Activated CD8-positive, alpha-beta memory T cell treated with anti-CD3 and anti-CD28 coated beads for 4 hours (primary cell): ENCODE measurements at regions not wholly inside any gene's neighbourhood (a gene's known extent, or its start where the extent isn't known, plus 50 kb on each side); places are given as distances from the start of the nearest gene placed in this dataset.
"Not testable (repeated sequence)": the region's sequence is repeated elsewhere in the genome, so short reads cannot be mapped to it uniquely, and the experiment has no call there.

Experiments used
- DNase-seq, 2 donors: peaks; one replicate each; pipeline ENCODE4 v3.0.0-alpha.2; 2020; ENCODE audit warnings: low read depth in 2 of 2

DNA sequence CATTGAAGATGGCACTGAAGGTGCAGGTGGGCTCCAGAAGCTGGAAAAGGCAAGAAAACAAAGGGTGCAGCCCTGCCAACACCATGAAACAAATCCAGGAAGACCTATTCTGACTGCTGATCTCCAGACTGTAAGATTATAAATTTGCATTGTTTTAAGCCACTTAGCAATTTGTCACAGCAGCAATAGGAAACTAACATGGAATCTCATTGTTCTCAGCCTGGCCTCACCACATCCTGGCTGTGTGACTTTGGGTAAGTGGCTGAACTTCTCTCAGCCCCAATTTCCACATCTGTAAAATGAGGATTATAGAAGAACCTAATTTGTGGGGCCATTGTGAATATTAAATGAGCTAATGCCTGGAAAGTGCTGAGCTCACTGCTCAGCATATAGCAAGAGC, 160.4 kb upstream of the MAFB start:
- DNase-seq: no peak

DNA sequence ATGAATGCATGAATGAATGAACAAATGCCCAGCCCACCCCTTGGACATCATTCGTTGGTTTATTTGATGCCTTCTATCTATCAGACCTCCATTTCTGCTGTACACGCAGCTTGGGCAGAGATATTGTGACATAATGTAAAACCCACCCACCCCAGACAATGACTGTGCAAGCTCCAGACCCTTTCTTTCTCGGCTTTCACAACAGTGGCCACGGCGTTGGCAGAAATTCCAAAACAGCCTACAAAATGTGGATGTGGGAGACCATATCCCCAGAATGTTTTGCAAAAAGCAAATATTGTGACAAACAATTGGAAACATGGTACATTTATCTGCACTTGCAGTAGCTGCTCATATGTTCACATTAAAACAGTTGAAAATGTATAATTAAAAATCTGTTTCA, 162.0 kb upstream of the MAFB start:
- no peak for DNase-seq

GRCh38 chr20:40855269-40855668, 166.2 kb upstream of the MAFB start:
- no peak for DNase-seq

DNA sequence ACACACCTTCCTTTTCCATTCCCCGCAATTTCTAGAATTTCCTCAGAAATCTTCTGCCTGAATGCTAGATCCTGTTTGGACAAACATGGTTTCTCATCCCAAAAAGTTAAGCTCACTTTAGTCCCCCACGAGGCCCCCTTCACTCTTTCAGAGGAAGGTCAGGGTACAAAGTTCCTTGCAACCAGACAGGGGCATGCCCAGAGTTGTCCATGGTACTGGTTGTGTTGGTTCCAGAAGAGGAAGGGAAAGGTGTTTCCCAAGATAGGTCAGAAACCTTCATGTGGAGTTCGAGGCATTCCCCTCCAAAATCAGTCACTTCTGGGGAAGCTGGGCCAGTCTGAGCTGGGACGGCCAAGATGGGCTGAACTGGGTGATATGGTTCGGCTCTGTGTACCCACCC, 167.6 kb upstream of the MAFB start:
- DNase-seq: no peak

- no peak for DNase-seq
Measured at GRCh38 chr20:40860487-40860902, 168.1 kb upstream of the TOP1 start.

- DNase-seq: no peak
Measured at GRCh38 chr20:40861427-40862008, 167.1 kb upstream of the TOP1 start.

GRCh38 chr20:40863355-40863919, 165.2 kb upstream of the TOP1 start:
- DNase-seq: no peak

- DNase-seq: no peak
Measured at GRCh38 chr20:40864470-40864869, 164.2 kb upstream of the TOP1 start.

DNA sequence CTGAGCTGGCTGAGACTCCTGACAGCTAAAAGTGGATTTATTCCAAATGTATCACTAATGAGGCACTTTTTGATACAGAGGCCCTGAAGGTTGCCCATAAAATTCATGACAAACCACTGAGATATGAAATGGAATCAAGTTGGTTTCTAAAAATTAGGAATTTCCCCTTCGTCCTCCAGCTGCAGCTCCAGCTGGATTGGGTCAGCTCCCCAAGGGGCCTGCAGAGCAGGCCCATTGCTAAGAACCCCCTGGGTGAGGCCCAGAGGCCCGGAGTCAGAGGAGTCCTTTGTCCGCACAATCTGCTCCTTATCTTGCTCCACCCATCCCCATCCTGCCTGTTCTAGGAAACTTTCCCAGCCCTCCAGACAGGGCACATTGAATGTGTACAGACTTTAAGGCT, 163.5 kb upstream of the TOP1 start:
- DNase-seq: no peak

DNA sequence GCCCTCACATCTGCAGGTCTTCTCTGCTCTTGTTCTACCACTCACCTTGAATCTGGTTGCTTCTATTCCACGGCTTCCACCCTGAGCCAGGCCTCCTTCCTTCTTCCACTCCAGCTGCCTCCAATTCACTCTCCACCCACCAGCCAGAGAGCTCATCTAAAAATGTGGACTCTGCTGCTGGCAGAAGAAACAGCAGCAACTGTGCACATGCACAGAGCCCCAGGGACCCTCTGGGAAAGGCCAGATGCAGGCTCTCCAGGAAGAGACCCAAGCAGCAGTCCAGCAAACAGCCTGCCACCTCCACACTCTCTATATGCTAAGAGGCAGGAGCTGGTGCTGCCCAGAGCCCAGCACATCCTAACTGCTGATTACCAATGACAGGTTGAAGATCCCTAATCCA, 162.6 kb upstream of the TOP1 start:
- no peak for DNase-seq

DNA sequence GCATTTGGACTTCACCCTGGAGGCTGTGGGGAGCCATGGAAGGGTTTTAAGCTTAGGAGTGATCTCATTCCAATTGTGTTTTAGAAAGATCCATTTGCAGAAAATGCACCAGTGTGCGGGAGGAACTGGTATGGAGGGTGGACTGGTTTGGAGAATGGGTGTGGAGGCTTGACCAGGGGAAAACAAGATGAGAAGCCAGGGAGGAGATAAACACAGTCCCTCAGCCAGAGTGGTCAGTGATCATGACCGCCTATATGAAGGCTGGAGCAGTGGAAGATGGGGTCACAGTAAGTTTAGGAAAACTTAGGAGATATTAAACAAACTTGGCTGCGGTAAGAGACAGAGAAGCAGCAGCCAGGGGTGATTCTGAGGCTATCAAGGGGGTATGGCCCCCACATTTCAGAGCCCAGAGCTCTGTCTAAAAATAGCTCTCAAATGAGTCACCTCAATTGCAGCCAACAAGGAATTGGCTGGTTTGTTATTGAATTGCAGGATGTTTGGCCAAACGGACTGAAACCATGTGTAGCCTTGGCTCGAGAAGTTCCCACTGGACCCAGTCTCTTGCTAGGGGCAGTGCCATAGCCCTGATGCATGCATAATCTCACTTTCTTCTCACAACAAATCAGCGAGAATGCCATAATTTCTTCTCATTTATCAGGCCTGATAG, 159.9 kb upstream of the TOP1 start:
- no peak for DNase-seq

GRCh38 chr20:40869218-40870147, 159.1 kb upstream of the TOP1 start:
- no peak for DNase-seq

DNA sequence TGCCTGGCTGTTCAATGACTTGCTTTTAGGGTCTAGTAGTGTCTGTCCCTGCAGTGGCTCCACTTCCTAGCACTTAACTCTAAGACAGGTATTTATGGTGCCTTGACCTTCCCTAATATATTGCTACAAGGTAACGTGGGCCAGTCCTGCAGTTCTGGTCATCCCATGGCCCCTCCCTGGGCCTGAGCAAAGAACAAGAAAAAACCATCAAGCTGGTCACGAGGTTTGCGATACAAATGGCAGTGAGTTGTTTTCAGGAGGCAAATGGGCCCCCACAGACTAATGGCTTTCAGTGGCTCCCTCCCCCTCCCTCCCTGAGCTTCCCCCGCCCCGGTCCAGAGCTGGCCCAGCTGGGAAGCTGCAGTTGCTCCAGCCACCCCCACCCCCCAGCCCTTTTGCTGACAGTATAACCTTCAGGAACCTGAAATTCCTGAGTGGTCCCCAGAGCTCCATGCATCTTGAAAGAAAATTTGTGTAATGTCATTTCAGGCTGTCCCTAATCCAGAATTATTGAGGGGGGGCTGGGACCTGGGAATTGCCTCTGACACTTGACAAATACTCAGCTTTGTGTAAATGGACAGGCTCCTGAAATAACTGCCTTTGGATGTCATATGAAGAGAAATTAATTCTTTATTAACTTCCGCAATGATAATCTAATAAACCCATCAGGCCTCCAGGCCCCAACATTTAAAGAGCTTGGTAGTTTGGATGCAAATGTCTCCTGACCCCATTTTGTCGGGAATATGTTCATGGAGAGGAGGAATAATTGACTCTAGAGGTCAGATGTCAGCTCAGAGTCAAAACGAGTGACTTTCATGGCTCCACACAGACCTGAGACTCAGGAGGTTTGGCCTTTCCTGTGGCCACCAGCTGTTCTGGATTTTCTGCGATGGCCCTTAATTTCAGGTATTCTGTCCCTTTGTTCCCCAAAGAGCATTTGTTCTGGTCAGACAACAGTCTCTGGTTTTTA, 153.2 kb upstream of the TOP1 start:
- DNase-seq: no peak

DNA sequence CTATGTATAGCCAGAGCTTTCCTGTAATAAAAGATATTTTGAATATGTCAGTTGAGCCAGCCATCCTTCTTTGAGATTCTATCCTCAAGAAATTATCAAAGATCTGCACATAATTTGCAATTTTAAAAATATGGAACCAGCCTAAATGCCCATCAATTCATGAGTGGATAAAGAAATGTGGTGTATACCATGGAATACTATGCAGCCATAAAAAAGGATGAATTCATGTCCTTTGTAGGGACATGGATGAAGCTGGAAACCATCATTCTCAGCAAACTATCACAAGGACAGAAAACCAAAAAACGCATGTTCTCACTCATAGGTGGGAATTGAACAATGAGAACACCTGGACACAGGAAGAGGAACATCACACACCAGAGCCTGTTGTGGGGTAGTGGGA, 150.5 kb upstream of the TOP1 start:
- DNase-seq: not testable (repeated sequence)

DNA sequence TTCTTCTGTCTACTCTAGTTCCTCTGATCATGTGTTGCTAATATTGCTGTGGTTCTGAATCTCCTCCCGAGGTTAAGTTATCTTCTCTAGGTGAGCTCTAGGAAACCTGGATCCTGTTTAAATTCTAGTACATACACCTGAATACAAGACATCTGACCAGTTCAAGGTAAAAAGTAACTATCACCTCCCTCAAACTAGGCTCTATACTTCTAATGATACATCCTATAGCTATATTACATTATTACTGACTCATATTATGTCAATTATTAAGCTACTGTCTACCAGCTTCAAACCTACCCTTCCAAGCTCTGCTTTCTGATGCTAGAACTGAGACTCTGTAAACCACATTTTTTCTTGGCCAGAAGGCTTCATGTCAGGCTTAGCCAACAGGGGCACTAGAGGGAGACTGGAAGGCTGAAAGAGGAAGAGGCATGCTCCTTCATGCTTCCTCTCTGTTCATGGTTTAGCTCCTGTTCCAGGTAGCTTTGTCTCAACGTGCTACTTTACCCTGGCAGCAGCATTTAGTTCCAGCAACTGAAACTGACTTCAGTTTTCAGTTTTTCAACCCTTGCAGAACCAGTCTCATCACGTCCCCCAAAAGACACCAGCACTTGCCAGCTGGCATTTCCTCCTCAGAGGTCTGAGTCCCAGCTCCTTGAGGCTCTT, 148.4 kb upstream of the TOP1 start:
- no peak for DNase-seq

- no peak for DNase-seq
Measured at GRCh38 chr20:40880729-40881109, 147.9 kb upstream of the TOP1 start.

- DNase-seq: no peak
Measured at GRCh38 chr20:40882152-40882551, 146.5 kb upstream of the TOP1 start.

- no peak for DNase-seq
Measured at GRCh38 chr20:40883097-40883496, 145.5 kb upstream of the TOP1 start.

- no peak for DNase-seq
Measured at GRCh38 chr20:40887105-40887504, 141.5 kb upstream of the TOP1 start.

- DNase-seq: not testable (repeated sequence)
Measured at GRCh38 chr20:40889266-40889665, 139.4 kb upstream of the TOP1 start.

DNA sequence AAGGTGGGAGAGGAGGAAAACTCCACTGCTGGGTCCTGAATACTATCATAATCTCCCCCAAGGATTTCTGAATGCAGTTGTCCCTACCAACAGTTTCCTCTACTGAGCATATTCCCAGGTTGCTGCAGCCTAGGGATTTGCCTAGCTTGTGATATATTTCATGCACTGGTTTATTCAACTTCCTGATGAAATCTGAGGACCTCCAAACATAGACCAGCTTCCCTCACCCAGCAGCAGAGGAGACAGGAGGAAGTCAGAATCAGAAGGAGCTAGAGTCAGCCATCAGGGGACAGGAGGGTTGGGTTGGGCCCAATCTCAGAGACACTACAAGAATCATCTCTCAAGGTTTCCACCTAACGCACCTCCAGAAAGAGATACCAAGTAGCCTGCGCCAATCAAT, 138.4 kb upstream of the TOP1 start:
- no peak for DNase-seq
